ENCODE measurements at regions not wholly inside any gene's neighbourhood (a gene's known extent, or its start where the extent isn't known, plus 50 kb on each side); places are given as distances from the start of the nearest gene placed in this dataset.

DNA sequence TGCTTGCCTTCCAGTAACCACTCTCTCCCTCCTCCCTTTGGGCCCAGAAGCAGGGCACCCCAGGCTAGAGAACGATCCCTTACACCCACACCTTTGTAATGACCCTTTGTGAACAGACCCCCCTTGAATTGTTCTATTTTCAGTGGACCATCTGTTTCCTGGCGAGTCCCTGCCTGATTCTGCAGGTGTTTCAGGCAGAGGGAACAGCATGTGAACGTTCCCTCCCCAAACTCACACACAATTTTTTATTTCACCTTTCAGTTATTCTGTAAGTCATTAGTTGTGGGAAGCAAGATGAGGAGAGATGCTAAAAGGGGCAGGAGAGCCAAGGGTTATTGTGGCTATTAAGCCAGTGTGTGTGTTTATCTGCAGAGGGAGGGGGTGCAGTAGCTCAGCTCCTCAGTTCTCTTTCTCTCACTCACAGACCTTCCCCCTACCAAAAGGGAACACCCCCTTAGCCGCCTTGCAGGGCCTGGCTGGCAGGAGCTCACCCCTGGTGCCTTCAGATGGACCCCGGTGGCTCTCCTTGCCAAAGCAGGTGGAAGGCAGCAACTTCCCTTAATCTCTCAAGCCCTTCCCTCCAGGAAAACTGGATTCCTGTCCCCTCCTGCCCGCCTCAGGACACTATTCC is 64.8 kb upstream of the SPON1 start:
- TF ChIP-seq, protein P1, sequence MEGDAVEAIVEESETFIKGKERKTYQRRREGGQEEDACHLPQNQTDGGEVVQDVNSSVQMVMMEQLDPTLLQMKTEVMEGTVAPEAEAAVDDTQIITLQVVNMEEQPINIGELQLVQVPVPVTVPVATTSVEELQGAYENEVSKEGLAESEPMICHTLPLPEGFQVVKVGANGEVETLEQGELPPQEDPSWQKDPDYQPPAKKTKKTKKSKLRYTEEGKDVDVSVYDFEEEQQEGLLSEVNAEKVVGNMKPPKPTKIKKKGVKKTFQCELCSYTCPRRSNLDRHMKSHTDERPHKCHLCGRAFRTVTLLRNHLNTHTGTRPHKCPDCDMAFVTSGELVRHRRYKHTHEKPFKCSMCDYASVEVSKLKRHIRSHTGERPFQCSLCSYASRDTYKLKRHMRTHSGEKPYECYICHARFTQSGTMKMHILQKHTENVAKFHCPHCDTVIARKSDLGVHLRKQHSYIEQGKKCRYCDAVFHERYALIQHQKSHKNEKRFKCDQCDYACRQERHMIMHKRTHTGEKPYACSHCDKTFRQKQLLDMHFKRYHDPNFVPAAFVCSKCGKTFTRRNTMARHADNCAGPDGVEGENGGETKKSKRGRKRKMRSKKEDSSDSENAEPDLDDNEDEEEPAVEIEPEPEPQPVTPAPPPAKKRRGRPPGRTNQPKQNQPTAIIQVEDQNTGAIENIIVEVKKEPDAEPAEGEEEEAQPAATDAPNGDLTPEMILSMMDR (IDR thresholded peaks at IDR 0.05; ENCODE audit: insufficient read depth, low read length): no peak
- TF ChIP-seq, protein P2, sequence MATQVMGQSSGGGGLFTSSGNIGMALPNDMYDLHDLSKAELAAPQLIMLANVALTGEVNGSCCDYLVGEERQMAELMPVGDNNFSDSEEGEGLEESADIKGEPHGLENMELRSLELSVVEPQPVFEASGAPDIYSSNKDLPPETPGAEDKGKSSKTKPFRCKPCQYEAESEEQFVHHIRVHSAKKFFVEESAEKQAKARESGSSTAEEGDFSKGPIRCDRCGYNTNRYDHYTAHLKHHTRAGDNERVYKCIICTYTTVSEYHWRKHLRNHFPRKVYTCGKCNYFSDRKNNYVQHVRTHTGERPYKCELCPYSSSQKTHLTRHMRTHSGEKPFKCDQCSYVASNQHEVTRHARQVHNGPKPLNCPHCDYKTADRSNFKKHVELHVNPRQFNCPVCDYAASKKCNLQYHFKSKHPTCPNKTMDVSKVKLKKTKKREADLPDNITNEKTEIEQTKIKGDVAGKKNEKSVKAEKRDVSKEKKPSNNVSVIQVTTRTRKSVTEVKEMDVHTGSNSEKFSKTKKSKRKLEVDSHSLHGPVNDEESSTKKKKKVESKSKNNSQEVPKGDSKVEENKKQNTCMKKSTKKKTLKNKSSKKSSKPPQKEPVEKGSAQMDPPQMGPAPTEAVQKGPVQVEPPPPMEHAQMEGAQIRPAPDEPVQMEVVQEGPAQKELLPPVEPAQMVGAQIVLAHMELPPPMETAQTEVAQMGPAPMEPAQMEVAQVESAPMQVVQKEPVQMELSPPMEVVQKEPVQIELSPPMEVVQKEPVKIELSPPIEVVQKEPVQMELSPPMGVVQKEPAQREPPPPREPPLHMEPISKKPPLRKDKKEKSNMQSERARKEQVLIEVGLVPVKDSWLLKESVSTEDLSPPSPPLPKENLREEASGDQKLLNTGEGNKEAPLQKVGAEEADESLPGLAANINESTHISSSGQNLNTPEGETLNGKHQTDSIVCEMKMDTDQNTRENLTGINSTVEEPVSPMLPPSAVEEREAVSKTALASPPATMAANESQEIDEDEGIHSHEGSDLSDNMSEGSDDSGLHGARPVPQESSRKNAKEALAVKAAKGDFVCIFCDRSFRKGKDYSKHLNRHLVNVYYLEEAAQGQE (IDR thresholded peaks at IDR 0.05; ENCODE audit: insufficient replicate concordance, low read depth): no peak
- TF ChIP-seq GABPA (IDR thresholded peaks at IDR 0.05; ENCODE audit: low read depth) (no peak), POLR2AphosphoS5 (IDR thresholded peaks at IDR 0.05; ENCODE audit: low read depth) (no peak), SPI1 (IDR thresholded peaks at IDR 0.05; ENCODE audit: borderline replicate concordance, low read depth) (no peak)
